GM21737 (cell line): ENCODE measurements at regions not wholly inside any gene's neighbourhood (a gene's known extent, or its start where the extent isn't known, plus 50 kb on each side); places are given as distances from the start of the nearest gene placed in this dataset.
"Not testable (repeated sequence)": the region's sequence is repeated elsewhere in the genome, so short reads cannot be mapped to it uniquely, and the experiment has no call there.

Experiments
- ATAC-seq: cut with Tn5 transposase; IDR thresholded peaks from one replicate; pipeline ENCODE4 v1.9.1; 2021; ENCODE audit warnings: mild to moderate bottlenecking, moderate library complexity; ENCODE audit not compliant: unreplicated experiment

GRCh38 chr22:47547881-47548650 lies 785.6 kb downstream of the TBC1D22A start:
- ATAC-seq, result no peak

GRCh38 chr22:47547239-47547661 lies 784.8 kb downstream of the TBC1D22A start:
- ATAC-seq, result no peak

- ATAC-seq, result no peak
Measured at GRCh38 chr22:47544696-47545095, 782.2 kb downstream of the TBC1D22A start.

DNA sequence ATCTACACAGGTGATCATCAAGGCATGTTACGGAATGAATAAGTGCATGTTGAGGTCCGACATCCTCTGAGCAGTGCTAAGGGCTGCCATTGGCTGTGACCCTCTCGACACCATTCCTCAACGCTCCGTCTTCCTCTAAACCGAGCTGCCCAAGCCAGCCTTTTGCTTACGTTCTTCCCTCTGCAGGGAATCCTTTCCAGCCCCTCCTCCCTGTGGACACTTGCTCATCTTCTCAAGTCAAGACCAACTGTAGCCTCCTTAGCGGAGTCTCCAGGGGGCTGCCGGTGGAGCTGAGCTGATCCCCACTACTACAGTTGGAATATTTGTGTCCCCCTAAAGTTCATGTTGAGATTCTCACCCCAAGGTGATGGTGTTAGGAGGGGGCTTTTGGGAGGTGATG lies 781.0 kb downstream of the TBC1D22A start:
- no peak for ATAC-seq

GRCh38 chr22:47540011-47540410 lies 777.6 kb downstream of the TBC1D22A start:
- no peak for ATAC-seq

DNA sequence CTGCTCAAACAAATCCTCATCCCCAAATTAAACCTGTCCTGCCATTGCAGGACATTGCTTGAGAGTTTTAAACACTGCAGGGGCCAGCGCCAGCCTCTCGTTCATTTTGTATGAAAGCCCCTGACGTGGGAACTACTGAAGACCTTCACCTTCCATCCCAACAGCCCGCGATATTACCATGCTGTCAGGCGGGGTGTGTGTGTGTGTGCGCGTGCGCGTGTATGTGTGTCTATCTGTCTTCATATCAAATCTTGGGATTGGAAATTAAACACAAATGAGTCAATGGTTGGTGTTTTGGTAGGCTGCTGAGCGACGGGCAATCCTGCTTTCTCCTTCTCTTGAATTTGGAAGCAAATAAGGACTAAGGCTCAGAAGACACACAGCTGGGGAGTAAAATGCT lies 776.9 kb downstream of the TBC1D22A start:
- no peak for ATAC-seq

DNA sequence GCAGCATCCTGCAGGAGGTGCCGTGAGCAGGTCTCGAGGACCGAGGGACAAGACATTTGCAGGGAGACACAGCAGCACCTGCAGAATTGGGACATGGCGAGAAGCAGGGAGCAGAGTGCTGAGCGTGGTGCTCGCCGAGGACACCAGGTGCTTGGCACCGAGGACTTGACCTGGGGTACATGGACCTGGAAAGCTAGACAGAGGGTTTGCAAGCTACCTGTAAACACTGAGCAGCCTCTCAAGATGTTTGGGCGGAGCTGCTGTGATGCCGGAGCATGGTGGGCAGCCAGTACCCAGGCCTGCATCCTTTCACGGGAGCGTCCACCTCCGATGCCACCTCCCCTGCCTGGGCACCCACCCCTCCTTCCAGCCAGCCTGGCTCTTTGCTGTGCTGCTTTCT lies 773.2 kb downstream of the TBC1D22A start:
- ATAC-seq, result no peak

- no peak for ATAC-seq
Measured at GRCh38 chr22:47534804-47535410, 772.5 kb downstream of the TBC1D22A start.

GRCh38 chr22:47533961-47534803 lies 771.7 kb downstream of the TBC1D22A start:
- no peak for ATAC-seq

- ATAC-seq, result no peak
Measured at GRCh38 chr22:47517062-47517461, 754.6 kb downstream of the TBC1D22A start.

DNA sequence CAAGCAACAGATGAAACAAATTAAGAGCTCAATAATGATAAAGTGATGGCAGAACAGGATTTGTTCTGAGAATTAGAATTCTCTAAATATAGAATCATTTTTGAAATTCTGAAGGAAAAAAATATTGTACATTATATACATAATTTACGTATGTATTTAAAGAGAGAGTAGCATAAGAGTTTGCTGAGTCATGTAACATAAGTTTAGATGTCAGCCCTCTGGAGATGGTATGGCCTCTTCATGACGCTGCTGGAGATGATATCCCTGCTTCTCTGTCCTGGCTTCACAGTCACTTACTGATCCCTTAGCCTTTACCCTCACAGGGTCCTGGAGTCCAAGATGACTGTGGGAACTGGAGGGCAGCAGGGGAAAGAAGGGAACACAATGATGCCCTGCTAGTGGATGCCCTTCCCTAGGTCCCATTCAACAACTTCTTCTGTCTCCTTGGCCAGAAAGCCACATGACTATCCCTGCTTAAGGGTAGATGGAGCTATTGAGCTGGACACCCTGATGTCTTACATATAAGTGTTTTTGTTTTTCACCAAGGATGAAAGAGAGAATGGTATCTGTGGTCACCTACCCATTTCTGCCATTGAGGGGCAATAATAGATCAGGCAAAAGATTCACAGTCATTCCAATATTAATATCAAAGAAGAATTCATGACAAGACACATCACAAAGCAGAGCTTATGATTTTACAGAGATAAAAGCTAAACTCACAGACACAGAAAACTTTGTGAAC lies 753.1 kb downstream of the TBC1D22A start:
- ATAC-seq, result no peak

- ATAC-seq, result no peak
Measured at GRCh38 chr22:47512617-47513016, 750.2 kb downstream of the TBC1D22A start.

GRCh38 chr22:47504962-47505361 lies 742.5 kb downstream of the TBC1D22A start:
- no peak for ATAC-seq

DNA sequence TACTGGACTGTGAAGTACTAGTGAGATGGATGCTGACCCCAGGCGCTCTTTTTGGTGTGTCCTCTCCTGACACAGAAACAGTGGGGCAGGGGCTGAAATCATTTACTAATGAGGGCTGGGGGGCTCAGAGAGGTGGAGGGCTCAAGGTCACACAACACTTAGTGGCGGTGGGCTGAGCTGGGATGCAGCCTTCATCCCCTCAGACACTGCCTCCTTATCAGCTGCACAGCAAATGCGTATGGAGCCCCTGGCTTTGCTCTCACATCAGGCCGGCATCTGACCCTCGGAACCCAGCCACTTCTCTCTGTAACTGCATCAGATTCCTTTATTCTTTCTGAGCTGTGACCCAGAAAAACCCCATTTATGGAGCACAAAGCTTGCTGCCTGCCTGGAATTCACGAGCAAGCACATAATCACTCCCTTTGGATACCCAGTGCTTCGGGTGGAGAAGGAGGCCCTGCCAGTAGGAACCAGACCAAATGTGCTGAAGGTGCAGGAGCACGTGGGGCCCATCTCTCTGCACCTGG lies 736.6 kb downstream of the TBC1D22A start:
- no peak for ATAC-seq

GRCh38 chr22:47497666-47498065 lies 735.2 kb downstream of the TBC1D22A start:
- no peak for ATAC-seq

GRCh38 chr22:47495110-47495509 lies 732.7 kb downstream of the TBC1D22A start:
- ATAC-seq, result no peak

DNA sequence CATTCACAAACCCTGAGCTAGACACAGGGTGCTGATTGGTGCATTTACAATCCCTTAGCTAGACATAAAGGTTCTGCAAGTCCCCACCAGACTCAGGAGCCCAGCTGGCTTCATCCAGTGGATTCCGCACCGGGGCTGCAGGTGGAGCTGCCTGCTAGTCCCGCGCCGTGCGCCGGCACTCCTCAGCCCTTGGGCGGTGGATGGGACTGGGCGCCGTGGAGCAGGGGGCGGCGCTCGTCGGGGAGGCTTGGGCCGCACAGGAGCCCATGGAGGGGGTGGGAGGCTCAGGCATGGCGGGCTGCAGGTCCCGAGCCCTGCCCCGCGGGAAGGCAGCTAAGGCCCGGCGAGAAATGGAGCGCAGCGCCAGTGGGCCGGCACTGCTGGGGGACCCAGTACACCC lies 725.7 kb downstream of the TBC1D22A start:
- ATAC-seq, result not testable (repeated sequence)

GRCh38 chr22:47486569-47487312 lies 724.3 kb downstream of the TBC1D22A start:
- ATAC-seq, result no peak

DNA sequence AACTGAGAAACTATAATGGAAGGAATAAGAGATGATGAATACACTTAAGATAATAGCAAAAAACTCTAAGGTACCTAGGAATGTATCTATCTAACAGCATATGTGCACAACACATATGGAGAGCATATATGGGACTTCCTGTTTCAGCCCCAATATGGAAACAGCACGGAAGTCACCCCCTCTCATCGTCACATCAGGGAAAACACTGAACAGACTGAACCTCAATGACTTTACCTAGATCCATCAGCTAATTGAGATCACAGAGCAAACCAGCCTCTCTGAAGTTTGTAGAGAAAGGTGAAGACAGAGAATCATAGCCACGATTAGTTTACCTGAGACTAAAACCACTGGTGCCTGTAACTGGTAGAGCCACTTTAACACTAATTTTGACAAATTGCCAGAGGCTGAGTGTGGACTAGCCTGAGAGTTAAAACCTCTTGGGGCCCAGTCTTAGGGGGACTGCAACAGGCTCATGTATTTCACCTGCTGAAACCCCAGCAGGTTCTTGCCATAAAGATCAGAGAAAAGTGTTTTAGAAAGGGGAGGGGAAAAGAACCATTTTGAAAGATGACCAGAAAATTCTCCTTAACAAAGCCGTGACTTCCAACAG lies 722.6 kb downstream of the TBC1D22A start:
- no peak for ATAC-seq

DNA sequence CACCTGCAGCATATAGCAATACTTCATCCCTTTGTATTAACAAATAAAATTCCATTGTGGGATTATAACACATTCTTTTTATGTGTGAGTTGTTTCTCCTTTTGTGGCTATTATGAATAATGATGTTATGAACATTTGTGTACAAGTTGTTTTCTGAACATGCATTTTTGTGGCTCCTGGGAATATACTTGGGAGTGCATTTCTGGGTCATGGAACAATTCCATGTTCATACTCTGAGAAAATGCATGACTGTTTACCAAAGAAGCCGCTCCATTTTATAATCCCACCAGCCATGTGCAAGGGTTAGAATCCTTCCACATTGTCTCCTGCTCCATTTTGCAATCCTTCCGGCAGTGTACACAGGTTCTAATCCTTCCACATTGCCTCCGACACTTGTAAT lies 713.8 kb downstream of the TBC1D22A start:
- no peak for ATAC-seq
